ENCODE measurements at regions not wholly inside any gene's neighbourhood (a gene's known extent, or its start where the extent isn't known, plus 50 kb on each side); places are given as distances from the start of the nearest gene placed in this dataset.

DNA sequence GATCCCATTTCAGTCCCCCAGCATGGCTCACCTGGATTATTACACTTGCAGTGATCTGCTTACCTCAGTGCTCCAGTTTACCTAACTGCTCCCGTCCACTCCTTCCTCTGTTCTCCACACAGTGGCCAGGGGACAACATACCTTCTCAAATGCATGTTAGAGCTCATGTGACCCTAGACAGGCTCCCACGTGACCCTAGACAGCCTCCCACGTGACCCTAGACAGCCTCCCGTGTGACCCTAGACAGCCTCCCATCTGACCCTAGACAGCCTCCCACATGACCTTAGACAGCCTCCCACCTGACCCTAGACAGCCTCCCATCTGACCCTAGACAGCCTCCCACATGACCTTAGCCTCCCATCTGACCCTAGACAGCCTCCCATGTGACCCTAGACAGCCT is 226.0 kb upstream of the TMEM132C start:
- TF ChIP-seq, protein P1, sequence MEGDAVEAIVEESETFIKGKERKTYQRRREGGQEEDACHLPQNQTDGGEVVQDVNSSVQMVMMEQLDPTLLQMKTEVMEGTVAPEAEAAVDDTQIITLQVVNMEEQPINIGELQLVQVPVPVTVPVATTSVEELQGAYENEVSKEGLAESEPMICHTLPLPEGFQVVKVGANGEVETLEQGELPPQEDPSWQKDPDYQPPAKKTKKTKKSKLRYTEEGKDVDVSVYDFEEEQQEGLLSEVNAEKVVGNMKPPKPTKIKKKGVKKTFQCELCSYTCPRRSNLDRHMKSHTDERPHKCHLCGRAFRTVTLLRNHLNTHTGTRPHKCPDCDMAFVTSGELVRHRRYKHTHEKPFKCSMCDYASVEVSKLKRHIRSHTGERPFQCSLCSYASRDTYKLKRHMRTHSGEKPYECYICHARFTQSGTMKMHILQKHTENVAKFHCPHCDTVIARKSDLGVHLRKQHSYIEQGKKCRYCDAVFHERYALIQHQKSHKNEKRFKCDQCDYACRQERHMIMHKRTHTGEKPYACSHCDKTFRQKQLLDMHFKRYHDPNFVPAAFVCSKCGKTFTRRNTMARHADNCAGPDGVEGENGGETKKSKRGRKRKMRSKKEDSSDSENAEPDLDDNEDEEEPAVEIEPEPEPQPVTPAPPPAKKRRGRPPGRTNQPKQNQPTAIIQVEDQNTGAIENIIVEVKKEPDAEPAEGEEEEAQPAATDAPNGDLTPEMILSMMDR (conservative IDR thresholded peaks at IDR 0.05), result no peak
- no peak for TF ChIP-seq EZH2 (IDR thresholded peaks at IDR 0.05; ENCODE audit: low read depth)
